ENCODE measurements at regions not wholly inside any gene's neighbourhood (a gene's known extent, or its start where the extent isn't known, plus 50 kb on each side); places are given as distances from the start of the nearest gene placed in this dataset.

- TF ChIP-seq CTCF (IDR thresholded peaks at IDR 0.05) (no peak), POLR2A (IDR thresholded peaks at IDR 0.05) (no peak), POLR2AphosphoS5 (IDR thresholded peaks at IDR 0.05) (no peak)
Measured at GRCh38 chr14:87323191-87323590, 669.8 kb downstream of the GALC start.

Measured in breast epithelium (tissue), 3 donors.